ENCODE measurements at regions not wholly inside any gene's neighbourhood (a gene's known extent, or its start where the extent isn't known, plus 50 kb on each side); places are given as distances from the start of the nearest gene placed in this dataset.

- TF ChIP-seq SIN3A (conservative IDR thresholded peaks at IDR 0.05 in 1 of 2, IDR thresholded peaks at IDR 0.05 in 1 of 2; ENCODE audit: low read depth in 1 of 2, low read length in 2 of 2) = no peak
- no peak for TF ChIP-seq CREB1 (IDR thresholded peaks at IDR 0.05)
- no peak for TF ChIP-seq CTCF (IDR thresholded peaks at IDR 0.05; ENCODE audit: control extremely low read depth in 1 of 3, insufficient read depth in 1 of 3, low read depth in 1 of 3, low read length in 3 of 3)
These were observed 65.8 kb upstream of the S1PR3 start for GRCh38 chr9:88925481-88925880.

All from H1 (cell line).